Smooth muscle cell (in vitro differentiated cells): ENCODE measurements at regions not wholly inside any gene's neighbourhood (a gene's known extent, or its start where the extent isn't known, plus 50 kb on each side); places are given as distances from the start of the nearest gene placed in this dataset.
A peak's percentile ranks its signal among the peaks of the same experiment; 100 is the strongest.

Experiments
- DNase-seq: peaks from one replicate; lab custom pipeline; 2025; ENCODE audit not compliant: unreplicated experiment; lab: John Stamatoyannopoulos, UW
- H2AFZ ChIP-seq: fragments of 200-600 bp; sonication (generic); 2 replicates; pipeline ENCODE4 v1.6.0; 2016; ENCODE audit warnings: antibody characterized with exemption, low read depth, mild to moderate bottlenecking
- H3F3A ChIP-seq: fragments of 200-600 bp; sonication (generic); 2 replicates; pipeline ENCODE4 v1.6.0; 2017; ENCODE audit warnings: antibody characterized with exemption, low read depth
- H3K27ac ChIP-seq: fragments of 200-600 bp; sonication (generic); 2 replicates; pipeline ENCODE4 v1.5.1; 2016; ENCODE audit warnings: low read depth, mild to moderate bottlenecking
- H3K27me3 ChIP-seq: fragments of 200-600 bp; sonication (generic); 2 replicates; pipeline ENCODE4 v1.6.1; 2016; ENCODE audit warnings: low read depth, mild to moderate bottlenecking
- H3K36me3 ChIP-seq: fragments of 200-600 bp; sonication (generic); 2 replicates; pipeline ENCODE4 v1.5.1; 2016; ENCODE audit warnings: low read depth
- H3K4me1 ChIP-seq: fragments of 200-600 bp; sonication (generic); 2 replicates; pipeline ENCODE4 v1.5.1; 2016; ENCODE audit warnings: low read depth
- H3K4me2 ChIP-seq: fragments of 200-600 bp; sonication (generic); 2 replicates; pipeline ENCODE4 v1.6.0; 2016; ENCODE audit warnings: mild to moderate bottlenecking
- H3K4me3 ChIP-seq: fragments of 200-600 bp; sonication (generic); 2 replicates; pipeline ENCODE4 v1.5.1; 2016; ENCODE audit warnings: mild to moderate bottlenecking
- H3K79me2 ChIP-seq: fragments of 200-600 bp; sonication (generic); 2 replicates; pipeline ENCODE4 v1.6.0; 2016; ENCODE audit warnings: low read depth, mild to moderate bottlenecking
- H3K9ac ChIP-seq: fragments of 200-600 bp; sonication (generic); 2 replicates; pipeline ENCODE4 v1.6.0; 2016; ENCODE audit warnings: low read depth
- H3K9me3 ChIP-seq: fragments of 200-600 bp; sonication (generic); replicated peaks from 2 replicates; pipeline ENCODE4 v1.5.1; 2016; ENCODE audit warnings: low read depth
- H4K20me1 ChIP-seq: fragments of 200-600 bp; sonication (generic); 2 replicates; pipeline ENCODE4 v1.6.0; 2016; ENCODE audit warnings: low read depth
- CTCF ChIP-seq: fragments of 200-600 bp; sonication (generic); IDR thresholded peaks from 2 replicates; pipeline ENCODE4 v1.5.1; 2017; ENCODE audit warnings: borderline replicate concordance, mild to moderate bottlenecking, antibody characterized with exemption; ENCODE audit not compliant: insufficient read depth, poor library complexity, severe bottlenecking
- WGBS: methylation state at CpG from one replicate; pipeline ENCODE4 v1.1.7; 2016; ENCODE audit warnings: low lambda C conversion rate; 5-methylcytosine and 5-hydroxymethylcytosine counted together

DNA sequence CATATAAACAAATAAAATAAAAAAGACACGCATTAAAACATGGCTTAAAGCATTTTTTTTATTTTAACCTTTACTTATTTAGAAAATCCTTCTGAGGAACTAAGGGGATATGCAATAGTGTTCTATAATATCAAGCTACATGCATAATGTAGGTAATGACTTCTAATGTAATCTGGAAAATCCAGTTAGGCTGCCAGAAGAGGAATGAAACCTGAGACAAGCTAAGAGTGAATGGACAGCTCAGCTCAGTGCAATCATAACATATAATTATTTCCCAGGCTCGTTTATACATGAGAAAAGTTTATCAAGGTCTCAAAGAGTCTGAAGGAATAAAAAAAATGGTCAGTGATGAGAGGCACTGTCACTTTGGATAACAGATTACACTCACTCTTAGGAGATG is 649.0 kb upstream of the PCDH15 start:
- Histone ChIP-seq H3K4me1 (no peaks in the 10 kb centered on the region), H3K27ac (peak overlapping the region; percentile 36), H3K36me3 (no peaks in the 10 kb centered on the region), H3K79me2 (no peaks in the 10 kb centered on the region), H3K9ac (no peak overlapping the region), H3K4me2 (no peak overlapping the region), H4K20me1 (no peaks in the 10 kb centered on the region), H3K27me3 (no peaks in the 10 kb centered on the region), H2AFZ (no peak overlapping the region), H3K4me3 (no peak overlapping the region), H3F3A (no peaks in the 10 kb centered on the region), H3K9me3 (no peaks in the 10 kb centered on the region)
- TF ChIP-seq CTCF: no peak
- 66% methylated on average over 2 of the region's 2 CpGs for WGBS
- DNase-seq: no peak

GRCh38 chr10:55446441-55447002 is 645.5 kb upstream of the PCDH15 start:
- Histone ChIP-seq H3K9me3 (no peaks in the 10 kb centered on the region), H3K36me3 (no peaks in the 10 kb centered on the region), H3F3A (no peaks in the 10 kb centered on the region), H3K4me2 (no peak overlapping the region), H2AFZ (no peak overlapping the region), H3K4me3 (no peak overlapping the region), H3K27me3 (no peaks in the 10 kb centered on the region), H3K79me2 (no peaks in the 10 kb centered on the region), H4K20me1 (no peaks in the 10 kb centered on the region), H3K27ac (no peak overlapping the region), H3K9ac (no peak overlapping the region), H3K4me1 (no peaks in the 10 kb centered on the region)
- TF ChIP-seq CTCF: no peak
- 88% methylated on average over 5 of the region's 5 CpGs for WGBS
- no peak for DNase-seq

DNA sequence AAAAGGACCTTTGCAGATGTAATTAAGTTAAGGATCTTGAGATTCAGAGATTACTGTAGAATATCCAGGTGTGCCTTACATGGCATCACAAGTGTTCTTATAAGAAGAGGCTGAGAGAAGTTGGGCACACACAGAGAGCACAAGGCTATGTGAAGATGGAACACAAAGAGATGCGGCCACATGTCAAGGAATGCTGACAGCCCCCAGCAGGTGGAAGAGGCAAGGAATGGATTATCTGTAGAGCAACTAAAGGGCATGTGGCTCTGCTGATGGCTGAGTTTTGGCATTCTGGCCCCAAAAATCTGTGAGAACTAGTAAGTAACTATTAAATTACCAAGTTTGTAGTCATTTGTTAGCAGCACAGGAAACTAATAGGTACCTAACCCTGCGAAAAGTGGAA is 640.7 kb upstream of the PCDH15 start:
- Histone ChIP-seq H3K9ac (no peak overlapping the region), H3F3A (no peaks in the 10 kb centered on the region), H3K27me3 (no peaks in the 10 kb centered on the region), H3K79me2 (no peaks in the 10 kb centered on the region), H4K20me1 (no peaks in the 10 kb centered on the region), H3K9me3 (no peaks in the 10 kb centered on the region), H3K4me1 (no peaks in the 10 kb centered on the region), H3K4me3 (no peak overlapping the region), H3K27ac (no peak overlapping the region), H2AFZ (no peak overlapping the region), H3K4me2 (no peak overlapping the region), H3K36me3 (no peaks in the 10 kb centered on the region)
- no peak for DNase-seq
- TF ChIP-seq CTCF: no peak
- WGBS: 88% methylated on average over 2 of the region's 2 CpGs

DNA sequence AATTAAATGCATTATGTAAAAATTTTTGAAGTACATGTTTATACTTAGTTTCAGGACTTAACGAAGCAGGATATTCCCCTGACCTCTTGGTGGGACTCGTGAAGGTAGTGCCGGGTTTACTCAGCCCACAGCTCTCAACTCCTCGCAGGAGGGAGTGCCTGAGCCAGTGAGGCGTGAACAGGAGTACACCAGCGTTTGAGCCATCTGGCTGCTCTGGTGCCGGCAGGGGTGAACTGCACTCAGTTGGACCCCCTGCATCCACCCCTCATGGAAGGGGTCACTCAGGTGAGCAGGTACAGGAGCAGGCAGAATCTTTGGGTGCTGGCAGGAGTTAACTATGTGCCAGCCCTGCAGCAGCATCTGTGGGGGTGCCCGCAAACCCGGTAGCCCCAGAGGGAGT is 625.1 kb upstream of the PCDH15 start:
- Histone ChIP-seq H3K4me2 (no peak overlapping the region), H3K4me3 (no peak overlapping the region), H2AFZ (no peak overlapping the region), H3K4me1 (no peaks in the 10 kb centered on the region), H3K27ac (no peak overlapping the region), H3K9ac (no peak overlapping the region), H4K20me1 (no peaks in the 10 kb centered on the region), H3F3A (no peaks in the 10 kb centered on the region), H3K27me3 (no peaks in the 10 kb centered on the region), H3K9me3 (no peaks in the 10 kb centered on the region), H3K79me2 (no peaks in the 10 kb centered on the region), H3K36me3 (no peaks in the 10 kb centered on the region)
- no peak for DNase-seq
- 77% methylated on average over 9 of the region's 9 CpGs for WGBS
- no peak for TF ChIP-seq CTCF
